ENCODE measurements at regions not wholly inside any gene's neighbourhood (a gene's known extent, or its start where the extent isn't known, plus 50 kb on each side); places are given as distances from the start of the nearest gene placed in this dataset.
"Not testable (repeated sequence)": the region's sequence is repeated elsewhere in the genome, so short reads cannot be mapped to it uniquely, and the experiment has no call there.

GRCh38 chr18:8913606-8914403 lies 188.7 kb upstream of the NDUFV2 start:
- TF ChIP-seq POLR2A (IDR thresholded peaks at IDR 0.05; ENCODE audit: low read length); GATA1 (IDR thresholded peaks at IDR 0.05; ENCODE audit: low read depth, low read length): not testable (repeated sequence)

Data from erythroblast (primary cell).